CD14-positive monocyte (primary cell): ENCODE measurements at regions not wholly inside any gene's neighbourhood (a gene's known extent, or its start where the extent isn't known, plus 50 kb on each side); places are given as distances from the start of the nearest gene placed in this dataset.

Source experiments
- DNase-seq, 3 donors: peaks; one replicate each; pipeline ENCODE4 v3.0.0-alpha.2; 2011 to 2022
- H2AFZ ChIP-seq: 2 replicates; pipeline ENCODE4 v1.6.0; 2012; ENCODE audit warnings: mild to moderate bottlenecking, low read depth, low read length, inconsistent platforms; ENCODE audit not compliant: insufficient read depth, poor library complexity, severe bottlenecking
- H3K27ac ChIP-seq, 2 donors: 1 replicate in 1 of 2; 2 replicates in 1 of 2; pipeline ENCODE4 v1.5.1; 2012 to 2013; ENCODE audit warnings: low read length in 2 of 2, control low read depth in 1 of 2, inconsistent platforms in 1 of 2, low read depth in 1 of 2, mild to moderate bottlenecking in 1 of 2
- H3K27me3 ChIP-seq, 2 donors: one replicate each; pipeline versions ENCODE4 v1.6.0 to v1.6.1; 2011 to 2013; ENCODE audit warnings: low read length in 2 of 2; ENCODE audit not compliant: control insufficient read depth in 2 of 2, insufficient read depth in 2 of 2
- H3K36me3 ChIP-seq, 2 donors: replicated peaks in 1 of 2; 1 replicate in 1 of 2; 2 replicates in 1 of 2; pipeline versions ENCODE4 v1.5.1 to v1.6.1; 2012 to 2013; ENCODE audit warnings: low read length in 2 of 2, control low read depth in 1 of 2, inconsistent platforms in 1 of 2, mild to moderate bottlenecking in 1 of 2; ENCODE audit not compliant: insufficient read depth in 2 of 2, control insufficient read depth in 1 of 2
- H3K4me1 ChIP-seq, 2 donors: 1 replicate in 1 of 2; 2 replicates in 1 of 2; pipeline versions ENCODE4 v1.5.1 to v1.6.1; 2012 to 2013; ENCODE audit warnings: low read length in 2 of 2, control low read depth in 1 of 2, inconsistent platforms in 1 of 2, mild to moderate bottlenecking in 1 of 2, moderate library complexity in 1 of 2; ENCODE audit not compliant: insufficient read depth in 2 of 2, control insufficient read depth in 1 of 2
- H3K4me2 ChIP-seq: replicated peaks from 2 replicates; pipeline ENCODE3; 2012; ENCODE audit warnings: low read length, moderate library complexity, mild to moderate bottlenecking; ENCODE audit not compliant: poor library complexity, severe bottlenecking; ENCODE audit errors: extremely low read depth
- H3K4me3 ChIP-seq, 3 experiments: fragments of 200-600 bp in 1 of 3; sonication (generic) in 1 of 3; replicated peaks in 1 of 3; 1 replicate in 2 of 3; 2 replicates in 1 of 3; pipeline ENCODE4 v1.5.1; 2011 to 2013; ENCODE audit warnings: low read length in 3 of 3, mild to moderate bottlenecking in 3 of 3, control low read depth in 2 of 3, low read depth in 2 of 3, inconsistent platforms in 1 of 3, moderate library complexity in 1 of 3
- H3K79me2 ChIP-seq: 2 replicates; pipeline ENCODE4 v1.6.0; 2012; ENCODE audit warnings: mild to moderate bottlenecking, control low read depth, inconsistent platforms, low read length, moderate library complexity; ENCODE audit not compliant: insufficient read depth
- H3K9ac ChIP-seq: 2 replicates; pipeline ENCODE4 v1.6.0; 2017; ENCODE audit warnings: low read length, mild to moderate bottlenecking; ENCODE audit not compliant: insufficient read depth, poor library complexity, severe bottlenecking
- H3K9me3 ChIP-seq, 2 donors: replicated peaks in 1 of 2; 1 replicate in 1 of 2; 2 replicates in 1 of 2; pipeline versions ENCODE4 v1.5.1 to v1.6.1; 2012 to 2013; ENCODE audit warnings: low read length in 2 of 2, control low read depth in 1 of 2; ENCODE audit not compliant: control insufficient read depth in 1 of 2, insufficient read depth in 1 of 2
- H4K20me1 ChIP-seq: 2 replicates; pipeline ENCODE4 v1.6.0; 2012; ENCODE audit warnings: mild to moderate bottlenecking, low read length, control low read depth, moderate library complexity; ENCODE audit not compliant: insufficient read depth
- H3K27ac Mint-ChIP-seq, 7 donors: one replicate each; pipeline ENCODE4 v1.8.0; 2020; ENCODE audit warnings: mild to moderate bottlenecking in 7 of 7, mixed read lengths in 7 of 7, moderate library complexity in 6 of 7, inconsistent platforms in 2 of 7
- H3K27me3 Mint-ChIP-seq, 3 donors: one replicate each; pipeline ENCODE4 v1.8.0; 2021 to 2022; ENCODE audit warnings: low read depth in 3 of 3, mild to moderate bottlenecking in 3 of 3, mixed read lengths in 3 of 3, moderate library complexity in 3 of 3, inconsistent platforms in 1 of 3
- H3K36me3 Mint-ChIP-seq, 2 donors: one replicate each; pipeline ENCODE4 v1.8.0; 2020; ENCODE audit warnings: mixed read lengths in 2 of 2, inconsistent platforms in 1 of 2, mild to moderate bottlenecking in 1 of 2
- H3K4me1 Mint-ChIP-seq: one replicate; pipeline ENCODE4 v1.8.0; 2020; ENCODE audit warnings: mild to moderate bottlenecking, mixed read lengths
- H3K4me3 Mint-ChIP-seq, 2 donors: one replicate each; pipeline ENCODE4 v1.8.0; 2020; ENCODE audit warnings: mild to moderate bottlenecking in 2 of 2, mixed read lengths in 2 of 2, moderate library complexity in 1 of 2
- H3K9me3 Mint-ChIP-seq, 7 donors: one replicate each; pipeline ENCODE4 v1.8.0; 2020 to 2022; ENCODE audit warnings: mixed read lengths in 7 of 7, mild to moderate bottlenecking in 6 of 7, moderate library complexity in 6 of 7, inconsistent platforms in 2 of 7
- CTCF ChIP-seq: fragments of 200-600 bp; IDR thresholded peaks from one replicate; pipeline ENCODE4 v1.8.0; 2022; ENCODE audit warnings: antibody characterized with exemption, mild to moderate bottlenecking
- WGBS: methylation state at CpG from one replicate; pipeline ENCODE4 v1.1.5; 2013; ENCODE audit warnings: missing lambda C conversion rate; ENCODE audit not compliant: insufficient coverage; 5-methylcytosine and 5-hydroxymethylcytosine counted together
- intact Hi-C, 2 donors: fragments of 100-400 bp; cut with micrococcal nuclease; formaldehyde crosslinking; loops; one replicate each; pipeline versions ENCODE4 v1.15.0 to v1.15.1; 2023

- peaks cover 4 to 31% (median 13%) of the 10 kb centered on the region in 7 donors for H3K9me3 Mint-ChIP-seq
- Histone ChIP-seq H3K9me3 (peaks cover 21 to 25% of the 10 kb centered on the region in 2 donors), H2AFZ (no peak overlapping the region), H3K27ac (no peak overlapping the region), H3K9ac (no peak overlapping the region), H3K27me3 (no peaks in the 10 kb centered on the region), H3K4me1 (no peaks in the 10 kb centered on the region), H3K36me3 (no peaks in the 10 kb centered on the region), H3K79me2 (no peaks in the 10 kb centered on the region), H3K4me3 (no peak overlapping the region), H4K20me1 (no peaks in the 10 kb centered on the region), H3K4me2 (no peak overlapping the region)
- no peak overlapping the region for H3K27ac Mint-ChIP-seq
- no peak for TF ChIP-seq CTCF
- no peaks in the 10 kb centered on the region for H3K4me1 Mint-ChIP-seq
- intact Hi-C loops = no loop called here
- no peak for DNase-seq
- no peaks in the 10 kb centered on the region for H3K27me3 Mint-ChIP-seq
- WGBS = 72% methylated on average over 5 of the region's 6 CpGs
- H3K4me3 Mint-ChIP-seq = no peak overlapping the region
- H3K36me3 Mint-ChIP-seq = no peaks in the 10 kb centered on the region
Measured at GRCh38 chr5:93342563-93343061, 238.4 kb downstream of the NR2F1-AS1 start.

DNA sequence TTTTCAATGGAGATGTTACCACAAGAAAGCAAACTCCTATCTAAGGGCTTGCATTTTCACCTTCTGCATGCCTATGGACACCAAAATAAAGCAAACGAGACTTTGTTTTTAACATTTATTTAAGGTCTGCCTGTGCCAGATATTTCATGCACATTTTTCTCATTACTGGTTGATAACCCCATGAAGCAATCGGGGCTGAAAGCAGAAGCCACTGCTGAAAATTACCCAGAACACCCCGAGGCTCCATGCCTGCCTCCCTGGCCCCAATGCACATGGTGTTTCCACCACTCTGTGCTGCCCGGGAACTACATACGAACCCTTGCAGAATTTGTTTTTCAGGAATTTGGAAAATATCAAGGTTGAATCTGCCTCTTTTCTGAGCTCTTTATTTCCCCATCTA is 240.1 kb downstream of the NR2F1-AS1 start:
- no peak overlapping the region for H3K9ac ChIP-seq
- DNase-seq = no peak
- no peak overlapping the region for H3K4me3 ChIP-seq
- no peaks in the 10 kb centered on the region for H3K27me3 Mint-ChIP-seq
- H3K9me3 ChIP-seq = peaks cover 15 to 22% of the 10 kb centered on the region in 2 donors
- H3K4me1 Mint-ChIP-seq = no peaks in the 10 kb centered on the region
- no peaks in the 10 kb centered on the region for H3K79me2 ChIP-seq
- H3K4me3 Mint-ChIP-seq = no peak overlapping the region
- no peak overlapping the region for H3K27ac ChIP-seq
- no peaks in the 10 kb centered on the region for H3K27me3 ChIP-seq
- no peak overlapping the region for H2AFZ ChIP-seq
- WGBS = 78% methylated on average over 4 of the region's 5 CpGs
- TF ChIP-seq CTCF = no peak
- H3K36me3 ChIP-seq = no peaks in the 10 kb centered on the region
- no peak overlapping the region for H3K4me2 ChIP-seq
- no peaks in the 10 kb centered on the region for H4K20me1 ChIP-seq
- no peaks in the 10 kb centered on the region for H3K4me1 ChIP-seq
- intact Hi-C loops = no loop called here
- H3K36me3 Mint-ChIP-seq = no peaks in the 10 kb centered on the region
- peaks cover 4 to 26% (median 10%) of the 10 kb centered on the region in 7 donors for H3K9me3 Mint-ChIP-seq
- H3K27ac Mint-ChIP-seq = no peak overlapping the region
